GM12878 (cell line): ENCODE measurements at regions not wholly inside any gene's neighbourhood (a gene's known extent, or its start where the extent isn't known, plus 50 kb on each side); places are given as distances from the start of the nearest gene placed in this dataset.

Source experiments
- ATAC-seq: fragments of 200-7000 bp; cut with Tn5 transposase; 3 replicates; pipeline ENCODE4 v1.9.1; 2020; ENCODE audit warnings: mild to moderate bottlenecking, moderate library complexity
- BruUV-seq: library from RNA; stranded (reverse); fragments of 400-500 nt; replicated peaks from 2 replicates; lab custom pipeline; 2021; lab: Mats Ljungman, UMichigan
- CTCF ChIA-PET: fragments of 300-600 bp; sonication (Branson Sonifier 250); formaldehyde crosslinking; extraction: SDS; loops from one replicate; lab custom pipeline; 2021; ENCODE audit warnings: inconsistent platforms; lab: Yijun Ruan, JAX
- POLR2A ChIA-PET: fragments of 350-600 bp; formaldehyde crosslinking; extraction: SDS; loops from one replicate; lab custom pipeline; 2021; ENCODE audit warnings: inconsistent platforms; lab: Charles Lee
- RAD21 ChIA-PET: fragments of 300-600 bp; sonication (Branson Sonifier 250); formaldehyde crosslinking; loops from one replicate; lab custom pipeline; 2023; ENCODE audit warnings: antibody characterized with exemption; ENCODE audit not compliant: unreplicated experiment; lab: Charles Lee
- SMC1A ChIA-PET: fragments of 300-600 bp; sonication (Branson Sonifier 250); formaldehyde crosslinking; loops from one replicate; lab custom pipeline; 2023; ENCODE audit not compliant: unreplicated experiment, uncharacterized antibody; lab: Charles Lee
- DNase-seq: peaks from one replicate; pipeline ENCODE4 v3.0.0-alpha.2; 2011; ENCODE audit warnings: low read depth, low spot score
- FAIRE-seq: peaks from 3 replicates; lab custom pipeline; 2011; peaks lifted over from hg19 to GRCh38; lab: Jason Lieb, UNC
- H2AFZ ChIP-seq: 2 replicates; pipeline ENCODE4 v1.6.0; 2011; ENCODE audit warnings: low read depth, low read length, control low read depth; ENCODE audit not compliant: control insufficient read depth
- H3K27ac ChIP-seq: 2 replicates; pipeline ENCODE4 v1.5.1; 2011; ENCODE audit warnings: control low read depth; ENCODE audit not compliant: control insufficient read depth, insufficient read depth
- H3K27me3 ChIP-seq, 2 experiments: replicated peaks in 1 of 2; 2 replicates each; pipeline versions ENCODE4 v1.6.0 to v1.6.1; 2011; ENCODE audit warnings: low read length in 1 of 2; ENCODE audit not compliant: control insufficient read depth in 2 of 2, insufficient read depth in 2 of 2
- H3K36me3 ChIP-seq, 2 experiments: 2 replicates each; pipeline ENCODE4 v1.5.1; 2011; ENCODE audit warnings: low read length in 1 of 2; ENCODE audit not compliant: control insufficient read depth in 2 of 2, insufficient read depth in 2 of 2
- H3K4me1 ChIP-seq: 2 replicates; pipeline ENCODE4 v1.6.1; 2011; ENCODE audit warnings: mild to moderate bottlenecking, low read length, moderate library complexity, mixed read lengths; ENCODE audit not compliant: control insufficient read depth, insufficient read depth
- H3K4me2 ChIP-seq: 2 replicates; pipeline ENCODE4 v1.6.0; 2011; ENCODE audit warnings: control low read depth; ENCODE audit not compliant: control insufficient read depth, insufficient read depth
- H3K4me3 ChIP-seq: fragments of 200-600 bp; sonication (generic); 2 replicates; pipeline ENCODE4 v1.5.1; 2016
- H3K79me2 ChIP-seq: 2 replicates; pipeline ENCODE4 v1.6.0; 2011; ENCODE audit warnings: low read length; ENCODE audit not compliant: control insufficient read depth, insufficient read depth
- H3K9ac ChIP-seq: 2 replicates; pipeline ENCODE4 v1.8.0; 2011; ENCODE audit warnings: low read length, control low read depth, mixed read lengths; ENCODE audit not compliant: control insufficient read depth, insufficient read depth
- H3K9me3 ChIP-seq: replicated peaks from 3 replicates; pipeline ENCODE4 v1.5.1; 2011; ENCODE audit warnings: mild to moderate bottlenecking, low read length; ENCODE audit not compliant: control insufficient read depth, insufficient read depth
- H4K20me1 ChIP-seq: 2 replicates; pipeline ENCODE4 v1.6.0; 2011; ENCODE audit not compliant: control insufficient read depth, insufficient read depth
- EZH2 ChIP-seq: IDR thresholded peaks from 2 replicates; pipeline ENCODE4 v1.6.1; 2012; ENCODE audit warnings: low read depth, mild to moderate bottlenecking, control low read depth, inconsistent platforms, low read length, borderline replicate concordance; ENCODE audit not compliant: control insufficient read depth
- NBN ChIP-seq: fragments of 450-650 bp; IDR thresholded peaks from 2 replicates; pipeline ENCODE4 v1.6.1; 2016
- NRF1 ChIP-seq: conservative IDR thresholded peaks from 2 replicates; pipeline ENCODE4 v1.6.1; 2011; ENCODE audit warnings: mild to moderate bottlenecking, low read depth, low read length, improper control_type of control experiment
- PAX8 ChIP-seq: fragments of 450-650 bp; IDR thresholded peaks from 2 replicates; pipeline ENCODE4 v1.6.1; 2017; ENCODE audit warnings: mild to moderate bottlenecking, moderate library complexity
- STAT3 ChIP-seq: IDR thresholded peaks from 2 replicates; pipeline ENCODE4 v1.6.1; 2011; ENCODE audit warnings: low read depth, low read length, improper control_type of control experiment
- TCF7 ChIP-seq: IDR thresholded peaks from 2 replicates; pipeline ENCODE4 v1.6.1; 2014; ENCODE audit warnings: antibody characterized with exemption, borderline replicate concordance
- WGBS: methylation state at CpG from one replicate; pipeline ENCODE4 v1.1.6; 2016; ENCODE audit warnings: low lambda C conversion rate; ENCODE audit not compliant: insufficient replicate concordance, insufficient coverage; ENCODE audit errors: missing lambda C conversion rate; 5-methylcytosine and 5-hydroxymethylcytosine counted together
- in situ Hi-C: fragments of 300-500 bp; cut with MboI; formaldehyde crosslinking; loops from 9 replicates; pipeline ENCODE4 v1.14.3; 2018; ENCODE audit warnings: mixed read lengths
- intact Hi-C: fragments of 100-400 bp; cut with micrococcal nuclease; formaldehyde crosslinking; loops from one replicate; pipeline ENCODE4 v1.14.2; 2022; ENCODE audit not compliant: unreplicated experiment
- TF ChIP-seq, protein P1 (sequence below): fragments of 450-650 bp; IDR thresholded peaks from 2 replicates; pipeline ENCODE4 v1.6.1; 2016; ENCODE audit warnings: mild to moderate bottlenecking, moderate library complexity, borderline replicate concordance

DNA sequence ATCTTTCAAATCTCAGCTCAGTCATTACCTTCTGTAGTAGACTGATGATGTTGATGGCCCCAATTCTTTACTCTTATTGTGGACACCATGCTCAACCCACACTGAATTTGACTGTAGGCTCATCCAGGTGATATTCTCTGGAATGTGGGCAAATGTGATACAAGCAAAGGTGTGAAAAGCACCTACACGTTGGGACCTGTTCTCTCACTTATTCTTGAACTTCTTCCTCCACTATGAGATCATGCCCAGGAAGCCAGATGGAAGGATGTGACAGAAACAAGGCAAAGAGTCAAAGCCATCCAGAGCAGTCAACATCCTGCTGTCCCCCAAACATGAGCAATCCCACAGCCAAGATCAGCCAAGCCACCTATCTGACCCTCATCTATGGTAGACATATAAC, 471.2 kb upstream of the UBE2E2 start:
- ChIA-PET SMC1A (no interaction called here), POLR2A (no interaction called here), RAD21 (no interaction called here), CTCF (no interaction called here)
- in situ Hi-C loops (no loop called here), intact Hi-C loops (loop anchor here (5.0 kb wide), 1 partner anchor 230 kb away; no protein-coding TSS in a partner anchor)
- H3K9me3 ChIP-seq = no peaks in the 10 kb centered on the region
- H3K4me3 ChIP-seq = no peak overlapping the region
- no peak overlapping the region for H3K4me2 ChIP-seq
- no peak for ATAC-seq
- DNase-seq = no peak
- no peaks in the 10 kb centered on the region for H3K36me3 ChIP-seq
- H3K4me1 ChIP-seq = no peaks in the 10 kb centered on the region
- 0% methylated on average over 1 of the region's 1 CpG for WGBS
- H3K27ac ChIP-seq = no peak overlapping the region
- no peaks in the 10 kb centered on the region for H4K20me1 ChIP-seq
- FAIRE-seq = peak; percentile 13
- BruUV-seq = no TSS peak
- no peaks in the 10 kb centered on the region for H3K27me3 ChIP-seq
- H3K9ac ChIP-seq = no peak overlapping the region
- no peaks in the 10 kb centered on the region for H3K79me2 ChIP-seq
- H2AFZ ChIP-seq = no peak overlapping the region
- TF ChIP-seq, protein P1, sequence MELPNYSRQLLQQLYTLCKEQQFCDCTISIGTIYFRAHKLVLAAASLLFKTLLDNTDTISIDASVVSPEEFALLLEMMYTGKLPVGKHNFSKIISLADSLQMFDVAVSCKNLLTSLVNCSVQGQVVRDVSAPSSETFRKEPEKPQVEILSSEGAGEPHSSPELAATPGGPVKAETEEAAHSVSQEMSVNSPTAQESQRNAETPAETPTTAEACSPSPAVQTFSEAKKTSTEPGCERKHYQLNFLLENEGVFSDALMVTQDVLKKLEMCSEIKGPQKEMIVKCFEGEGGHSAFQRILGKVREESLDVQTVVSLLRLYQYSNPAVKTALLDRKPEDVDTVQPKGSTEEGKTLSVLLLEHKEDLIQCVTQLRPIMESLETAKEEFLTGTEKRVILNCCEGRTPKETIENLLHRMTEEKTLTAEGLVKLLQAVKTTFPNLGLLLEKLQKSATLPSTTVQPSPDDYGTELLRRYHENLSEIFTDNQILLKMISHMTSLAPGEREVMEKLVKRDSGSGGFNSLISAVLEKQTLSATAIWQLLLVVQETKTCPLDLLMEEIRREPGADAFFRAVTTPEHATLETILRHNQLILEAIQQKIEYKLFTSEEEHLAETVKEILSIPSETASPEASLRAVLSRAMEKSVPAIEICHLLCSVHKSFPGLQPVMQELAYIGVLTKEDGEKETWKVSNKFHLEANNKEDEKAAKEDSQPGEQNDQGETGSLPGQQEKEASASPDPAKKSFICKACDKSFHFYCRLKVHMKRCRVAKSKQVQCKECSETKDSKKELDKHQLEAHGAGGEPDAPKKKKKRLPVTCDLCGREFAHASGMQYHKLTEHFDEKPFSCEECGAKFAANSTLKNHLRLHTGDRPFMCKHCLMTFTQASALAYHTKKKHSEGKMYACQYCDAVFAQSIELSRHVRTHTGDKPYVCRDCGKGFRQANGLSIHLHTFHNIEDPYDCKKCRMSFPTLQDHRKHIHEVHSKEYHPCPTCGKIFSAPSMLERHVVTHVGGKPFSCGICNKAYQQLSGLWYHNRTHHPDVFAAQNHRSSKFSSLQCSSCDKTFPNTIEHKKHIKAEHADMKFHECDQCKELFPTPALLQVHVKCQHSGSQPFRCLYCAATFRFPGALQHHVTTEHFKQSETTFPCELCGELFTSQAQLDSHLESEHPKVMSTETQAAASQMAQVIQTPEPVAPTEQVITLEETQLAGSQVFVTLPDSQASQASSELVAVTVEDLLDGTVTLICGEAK = no peak
- no peak for TF ChIP-seq STAT3
- TF ChIP-seq NRF1 = no peak
- TF ChIP-seq EZH2 = no peak
- TF ChIP-seq NBN = no peak
- TF ChIP-seq PAX8 = no peak
- TF ChIP-seq TCF7 = no peak
